Stimulated activated CD8-positive, alpha-beta memory T cell treated with anti-CD3 and anti-CD28 coated beads, Interleukin-4, amount 100 ng/mL, for 1 hour (primary cell): ENCODE measurements at regions not wholly inside any gene's neighbourhood (a gene's known extent, or its start where the extent isn't known, plus 50 kb on each side); places are given as distances from the start of the nearest gene placed in this dataset.

Experiments
- DNase-seq, 2 donors: peaks; one replicate each; pipeline ENCODE4 v3.0.0-alpha.2; 2020; ENCODE audit warnings: low read depth in 2 of 2, low spot score in 1 of 2

DNA sequence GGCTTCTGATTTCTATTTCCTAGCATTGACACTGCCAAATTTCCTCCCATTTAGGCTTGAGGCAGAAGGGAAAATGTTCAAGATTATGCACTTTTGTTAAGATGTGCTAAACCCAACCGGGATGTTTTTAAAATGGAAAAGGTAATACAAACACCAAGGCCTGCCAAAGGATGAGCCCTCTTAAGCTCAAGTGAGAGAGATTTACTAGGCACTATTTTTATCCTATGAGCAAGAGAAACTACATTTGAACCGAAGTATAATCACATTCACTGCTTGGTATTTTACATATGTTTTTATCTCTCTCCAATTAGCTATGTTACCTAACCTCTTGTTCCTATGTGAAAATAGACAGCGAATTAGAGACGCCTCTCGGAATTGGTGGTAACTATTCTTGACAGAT lies 295.8 kb downstream of the GABRB3 start:
- no peak for DNase-seq

DNA sequence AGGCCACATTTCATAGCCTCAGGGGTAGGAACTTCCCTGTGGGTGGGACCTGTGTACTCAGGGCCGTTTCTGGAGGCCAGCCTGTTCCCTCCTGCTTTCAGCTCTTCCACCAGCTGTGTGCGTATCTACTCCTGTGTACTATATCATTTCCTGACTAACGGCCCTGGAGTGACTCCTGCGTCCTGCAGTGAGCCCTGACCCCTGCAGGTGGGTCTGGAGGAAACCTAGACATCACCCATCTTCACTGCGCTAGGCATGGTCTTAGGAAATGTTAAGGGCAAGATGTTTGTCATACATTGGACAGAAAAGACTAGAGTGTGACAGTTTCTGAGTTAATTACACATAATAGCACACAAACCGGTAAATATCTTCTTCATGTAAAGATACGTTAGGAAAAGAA lies 297.3 kb downstream of the GABRB3 start:
- DNase-seq = no peak

DNA sequence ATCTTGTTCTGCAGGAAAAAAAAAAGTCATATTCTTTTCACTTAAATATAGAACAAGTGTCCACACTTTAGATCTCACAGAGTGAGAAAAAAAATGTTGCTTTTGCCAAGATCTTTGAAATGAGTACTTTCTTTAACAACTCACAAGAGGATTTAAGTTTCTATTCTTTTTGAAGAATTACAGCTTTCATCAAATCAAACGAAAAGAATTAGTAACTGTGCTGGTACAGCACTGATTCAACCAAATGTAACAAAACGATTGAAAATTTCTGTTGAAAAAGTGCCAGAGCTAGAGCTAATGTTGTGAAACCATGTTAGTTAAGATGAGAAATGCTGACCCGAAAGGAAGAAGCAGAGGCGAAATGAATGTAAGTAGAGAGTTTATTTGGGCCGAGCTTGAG lies 300.2 kb downstream of the GABRB3 start:
- no peak for DNase-seq

DNA sequence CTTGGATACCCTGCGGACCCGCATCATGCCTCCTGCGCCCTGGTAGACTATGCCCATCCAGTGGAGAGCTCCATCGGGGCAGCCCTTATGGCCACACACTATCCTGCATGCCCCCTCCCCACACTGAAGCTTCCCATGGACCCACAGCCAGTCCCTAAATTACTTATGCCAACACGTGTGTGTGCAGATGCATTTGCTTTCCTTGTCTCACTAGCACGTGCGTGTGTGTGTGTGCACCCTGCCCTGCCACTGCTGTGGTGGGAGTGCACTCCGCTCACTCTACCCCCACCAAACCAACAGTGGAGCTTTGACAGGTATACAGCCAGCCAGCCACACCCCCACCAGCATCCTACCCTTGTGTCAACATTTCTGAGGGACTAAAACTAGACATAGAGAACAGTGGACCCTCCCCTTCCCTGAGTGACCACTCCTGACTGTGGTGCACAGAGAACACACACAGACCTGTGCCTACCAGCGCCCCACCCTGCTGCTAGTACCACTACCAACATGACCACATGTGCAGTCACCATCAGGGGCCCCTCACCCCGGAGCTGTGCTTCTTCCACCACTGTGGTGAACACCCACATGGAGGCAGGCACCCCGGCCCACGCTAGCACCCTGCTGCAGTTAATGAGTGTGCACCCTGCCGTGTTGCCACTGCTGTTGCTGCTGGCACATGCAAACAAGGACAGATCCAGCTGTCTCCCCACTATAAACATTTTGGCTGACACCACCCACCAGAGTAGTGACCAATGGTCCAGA lies 310.8 kb downstream of the GABRB3 start:
- no peak for DNase-seq

DNA sequence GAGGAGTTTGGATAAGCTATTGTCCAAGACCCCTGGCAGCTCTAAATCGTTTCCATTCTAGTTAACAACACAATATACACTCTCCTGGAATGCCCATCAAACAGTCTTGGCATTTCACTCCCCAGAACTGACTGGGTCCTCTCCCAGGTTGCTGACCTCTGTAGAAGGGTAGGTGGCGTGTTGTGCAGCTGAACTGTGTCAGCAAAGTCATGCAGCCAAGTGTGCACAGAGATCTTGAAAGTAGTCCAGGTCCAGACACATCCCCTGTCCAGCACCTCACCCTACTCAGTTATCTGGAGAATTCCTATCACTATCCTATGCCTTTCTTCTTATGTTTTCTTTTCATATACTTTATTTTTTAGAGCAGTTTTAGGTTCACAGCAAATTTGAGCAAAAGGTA lies 312.7 kb downstream of the GABRB3 start:
- no peak for DNase-seq

DNA sequence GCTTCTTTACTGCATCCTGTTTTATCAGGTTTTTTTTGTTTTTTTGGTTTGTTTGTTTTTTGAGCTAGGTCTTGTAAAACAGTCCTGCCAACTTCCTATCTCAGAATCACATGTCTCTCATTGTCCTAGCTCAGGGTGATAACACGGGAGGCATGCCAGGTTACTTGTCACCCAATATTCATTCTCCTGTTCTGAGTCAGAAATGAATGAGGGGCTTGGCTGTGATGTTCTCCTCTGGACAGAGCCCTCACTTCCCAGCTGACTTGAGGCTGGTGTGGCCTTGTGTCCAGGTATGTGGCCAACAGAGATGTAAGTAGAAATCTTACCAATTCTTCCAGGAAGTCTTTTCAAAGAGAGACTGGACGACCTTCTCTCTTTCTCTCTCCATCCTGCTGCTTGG lies 317.0 kb downstream of the GABRB3 start:
- no peak for DNase-seq

DNA sequence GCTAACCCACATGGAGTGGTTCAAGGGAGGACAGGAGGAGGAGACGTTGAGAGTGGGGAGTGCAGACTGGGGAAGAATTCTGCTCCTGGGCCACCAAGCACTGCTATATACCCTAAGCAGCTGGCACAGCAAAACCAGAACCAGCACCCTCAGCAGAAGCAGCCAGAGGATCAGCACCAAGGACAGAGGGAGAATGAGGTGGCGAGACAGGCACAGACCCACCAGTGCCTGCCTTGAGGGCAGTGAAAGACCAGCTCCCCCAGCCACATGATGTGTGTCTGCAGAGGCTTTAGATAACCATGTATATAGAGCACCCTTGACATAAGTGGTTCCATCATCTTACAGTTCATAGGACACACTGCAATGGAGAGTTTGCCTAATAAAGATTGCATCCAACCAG lies 319.0 kb downstream of the GABRB3 start:
- no peak for DNase-seq

DNA sequence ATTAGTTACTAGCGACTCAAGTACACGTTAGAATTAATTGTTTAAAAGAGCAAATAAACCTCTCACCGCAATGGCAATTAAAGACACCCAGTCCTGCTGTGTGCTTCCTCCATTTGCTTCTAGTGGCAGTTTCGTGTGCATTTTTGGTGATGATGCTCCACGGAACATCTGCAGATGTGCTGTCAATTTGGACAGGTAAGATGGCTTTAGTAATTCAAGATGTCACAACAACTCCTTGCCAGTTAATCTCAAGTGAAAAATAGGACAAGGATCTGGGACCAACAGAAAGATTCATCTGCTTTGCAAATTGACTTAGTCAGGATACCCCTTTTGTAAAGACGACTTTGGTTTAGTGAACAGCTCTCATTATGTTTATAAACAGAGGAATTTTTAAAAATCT lies 320.9 kb downstream of the GABRB3 start:
- DNase-seq = no peak

DNA sequence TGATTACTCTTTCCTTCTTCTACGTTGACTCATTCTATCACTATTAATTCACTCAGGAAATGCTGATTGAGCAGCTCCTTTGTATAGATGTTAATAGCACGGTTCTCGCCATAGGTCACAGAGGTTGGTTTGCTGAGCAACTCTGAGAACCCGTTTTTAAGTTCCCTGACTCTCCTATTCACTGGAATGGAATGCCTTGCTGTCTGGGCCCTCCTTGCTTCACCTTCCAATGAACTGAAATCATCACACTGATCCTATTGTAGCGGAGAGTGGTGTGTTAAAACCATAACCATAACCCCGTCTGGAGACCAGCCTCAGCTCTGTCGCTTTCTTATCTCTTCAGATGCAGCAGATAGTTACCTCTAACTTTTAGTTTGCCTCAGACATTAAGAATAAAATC lies 323.6 kb downstream of the GABRB3 start:
- DNase-seq = no peak

DNA sequence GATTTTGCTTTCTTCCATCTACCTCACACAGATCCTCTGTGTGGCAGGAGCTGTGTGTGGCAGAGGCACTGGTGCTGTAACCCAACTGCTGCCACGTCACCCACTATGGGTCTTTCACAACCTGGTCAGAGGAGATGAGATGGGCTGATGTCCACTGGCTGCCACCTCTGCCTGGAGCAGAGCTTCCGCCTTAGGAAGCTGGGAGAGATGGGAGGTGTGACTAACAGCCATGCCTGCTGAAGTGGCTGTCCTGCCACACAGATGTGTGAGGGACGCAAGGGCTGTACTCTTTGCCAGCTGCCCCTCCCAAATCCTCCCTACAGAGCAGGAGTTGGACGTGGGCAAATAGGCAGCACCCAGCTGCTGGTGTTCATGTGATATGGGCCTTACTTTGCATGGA lies 329.5 kb downstream of the GABRB3 start:
- DNase-seq = no peak

DNA sequence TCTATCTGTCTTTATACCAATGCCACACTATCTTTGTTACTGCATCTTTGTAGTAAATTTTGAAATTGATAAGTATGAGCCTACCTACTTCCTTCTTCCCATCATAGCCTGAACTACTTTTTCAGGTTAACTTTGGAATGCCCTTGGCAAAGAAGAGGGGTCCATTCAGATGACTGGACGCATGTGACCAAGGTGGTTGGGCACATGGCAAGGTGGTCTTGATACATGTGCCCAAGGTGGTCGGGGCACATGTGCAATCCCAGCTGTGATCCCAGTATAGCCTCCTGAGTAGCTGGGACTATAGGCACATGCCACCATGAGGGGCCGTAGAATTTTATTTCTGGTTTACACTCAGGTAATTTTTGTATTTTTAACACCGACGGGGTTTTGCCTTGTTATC lies 330.2 kb downstream of the GABRB3 start:
- DNase-seq = no peak

DNA sequence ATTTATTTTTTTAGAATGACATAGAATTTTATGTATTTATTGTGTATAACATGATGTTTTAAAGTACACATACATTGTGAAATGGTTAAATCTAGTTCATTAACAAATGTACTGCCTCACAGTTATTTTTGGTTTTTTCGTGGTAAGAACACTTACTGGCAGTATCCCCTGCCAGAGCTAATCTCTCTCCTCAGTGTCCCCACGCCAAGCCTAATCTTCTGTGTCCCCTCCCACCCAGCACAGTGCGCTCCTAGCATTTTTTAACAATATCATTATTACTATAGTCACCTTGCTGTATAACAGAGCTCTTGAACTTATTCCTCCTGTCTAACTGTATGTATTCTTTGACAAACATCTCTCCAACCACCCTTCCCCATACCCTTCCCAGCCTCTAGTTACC lies 333.2 kb downstream of the GABRB3 start:
- no peak for DNase-seq

DNA sequence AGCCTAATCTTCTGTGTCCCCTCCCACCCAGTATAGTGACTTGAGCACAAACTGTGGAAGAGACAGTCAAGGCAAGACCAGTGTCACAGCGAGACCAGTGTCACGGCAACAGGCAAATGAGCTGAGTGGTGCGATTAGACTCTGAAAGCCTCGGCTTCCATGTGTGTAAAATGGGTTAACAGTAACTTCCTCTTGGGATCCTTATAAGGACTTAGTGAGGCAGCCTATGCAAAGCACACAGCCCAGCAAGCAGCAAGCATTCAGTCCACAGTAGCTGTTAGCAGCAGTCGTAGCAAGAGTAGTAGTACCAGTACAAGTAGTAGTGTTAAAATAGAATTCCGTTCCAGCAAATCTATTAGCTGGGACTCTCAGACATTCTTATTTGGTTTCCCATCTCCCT lies 334.1 kb downstream of the GABRB3 start:
- no peak for DNase-seq

DNA sequence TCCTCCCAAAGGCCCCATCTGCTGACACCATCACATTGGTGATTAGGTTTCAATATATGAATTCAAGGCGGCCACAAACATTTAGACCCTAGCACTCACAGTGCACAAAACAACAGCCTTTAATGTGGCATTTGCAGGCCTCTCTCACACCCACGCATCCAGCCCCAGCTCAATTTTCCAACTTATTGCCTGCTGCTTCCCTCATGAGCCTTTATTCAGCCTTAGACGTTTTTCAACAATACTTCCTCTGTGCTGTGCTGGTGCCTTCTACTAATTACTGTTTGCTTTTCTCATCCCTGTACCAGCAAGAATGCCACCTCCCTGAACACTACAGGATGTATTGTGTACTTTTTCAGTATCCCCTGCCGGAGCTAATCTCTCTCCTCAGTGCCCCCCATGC lies 334.6 kb downstream of the GABRB3 start:
- no peak for DNase-seq

DNA sequence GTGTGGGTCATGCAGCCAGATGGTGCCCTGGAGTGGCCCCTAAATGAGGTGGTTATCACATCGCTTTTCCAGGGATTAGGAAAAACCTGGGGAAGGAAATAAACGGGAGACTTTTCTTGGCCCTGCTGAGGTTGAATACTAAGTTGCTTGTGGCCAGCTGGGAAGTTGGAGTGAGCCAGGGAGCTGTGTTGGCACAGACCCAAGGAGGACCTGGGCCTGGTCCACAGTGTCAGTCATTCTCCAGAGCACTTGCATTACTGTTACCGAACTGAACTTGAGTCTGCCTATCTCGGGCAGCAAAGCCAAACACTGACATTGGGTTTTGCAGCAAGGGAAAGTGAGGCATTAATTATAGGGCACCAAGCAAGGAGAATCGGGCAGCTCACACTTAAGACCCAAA lies 339.0 kb downstream of the GABRB3 start:
- DNase-seq = no peak

DNA sequence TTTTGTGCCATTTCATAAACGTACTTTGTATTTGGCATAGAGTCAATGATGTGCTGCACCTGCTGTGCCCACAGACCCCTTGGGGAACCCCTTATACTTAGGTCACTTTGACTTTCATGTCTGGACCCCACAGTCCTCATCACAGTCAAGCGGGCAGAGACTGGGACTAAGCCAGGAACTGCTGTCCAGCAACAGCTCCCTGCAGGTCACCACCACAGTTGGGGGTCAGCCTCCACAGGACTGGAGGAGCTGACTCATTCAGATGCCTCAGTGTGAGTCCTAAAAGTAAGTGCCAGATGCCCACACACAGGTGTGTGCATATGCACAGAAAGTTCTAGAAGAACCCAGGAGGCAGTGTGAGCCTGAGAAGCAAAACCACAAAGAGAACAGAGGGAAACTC lies 339.8 kb downstream of the GABRB3 start:
- no peak for DNase-seq

DNA sequence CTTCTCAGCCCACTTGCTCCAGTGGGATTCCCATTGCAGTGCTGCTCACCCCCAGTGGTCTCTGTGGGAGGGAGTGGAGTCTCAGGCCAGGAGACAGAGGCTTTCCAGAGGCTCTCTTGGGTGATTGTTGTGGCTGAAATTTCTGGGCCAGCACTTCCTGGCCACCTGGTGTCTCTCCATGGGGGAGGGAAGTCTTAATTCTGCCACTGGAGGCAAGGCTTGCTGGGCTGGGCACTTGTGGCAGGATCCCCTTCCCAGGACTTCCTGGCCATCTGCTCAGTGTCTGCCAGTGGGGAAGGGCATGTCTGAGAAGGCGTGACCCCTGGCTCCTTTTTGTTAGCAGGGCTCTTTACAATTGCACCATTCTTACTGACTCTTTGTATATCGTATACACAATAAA lies 351.8 kb downstream of the GABRB3 start:
- no peak for DNase-seq

DNA sequence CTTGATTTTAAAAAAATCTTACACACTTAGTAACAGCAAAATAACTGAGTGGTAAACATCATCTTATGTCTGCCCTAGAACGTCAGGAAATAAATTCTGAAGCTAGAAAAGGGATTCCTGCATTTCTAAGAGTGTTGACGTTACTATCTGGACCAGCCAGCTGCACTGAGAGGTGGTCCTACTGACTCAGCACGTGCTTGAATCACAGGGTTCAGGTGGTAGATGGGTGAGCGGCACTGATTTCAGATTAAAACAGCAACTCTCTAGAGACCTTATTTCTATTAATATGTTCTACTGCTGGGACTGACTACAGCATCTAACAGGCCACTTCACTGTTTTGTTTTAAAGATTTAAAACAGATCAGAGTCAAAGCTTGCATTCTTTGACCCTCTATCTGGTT lies 377.2 kb downstream of the GABRB3 start:
- DNase-seq = no peak

DNA sequence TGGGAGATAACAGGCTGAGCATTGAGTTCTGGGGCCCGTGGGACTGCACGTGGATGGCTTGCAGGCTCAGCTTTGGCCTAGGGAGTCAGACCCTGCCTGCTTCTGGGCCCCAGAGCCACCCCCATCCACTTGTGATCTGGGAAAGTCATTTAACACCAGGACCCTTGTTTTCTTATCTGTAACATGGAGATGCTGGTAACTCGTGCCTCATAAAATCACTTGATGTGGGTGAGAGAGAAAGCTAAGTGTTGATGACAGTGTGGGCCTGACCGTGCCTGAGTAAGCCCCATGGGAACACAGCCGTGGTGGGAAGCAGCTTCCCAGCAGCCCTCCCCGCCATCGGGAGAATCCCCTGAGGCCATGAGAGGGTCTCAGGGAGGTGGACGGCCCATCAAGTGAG lies 378.1 kb downstream of the GABRB3 start:
- DNase-seq = no peak

DNA sequence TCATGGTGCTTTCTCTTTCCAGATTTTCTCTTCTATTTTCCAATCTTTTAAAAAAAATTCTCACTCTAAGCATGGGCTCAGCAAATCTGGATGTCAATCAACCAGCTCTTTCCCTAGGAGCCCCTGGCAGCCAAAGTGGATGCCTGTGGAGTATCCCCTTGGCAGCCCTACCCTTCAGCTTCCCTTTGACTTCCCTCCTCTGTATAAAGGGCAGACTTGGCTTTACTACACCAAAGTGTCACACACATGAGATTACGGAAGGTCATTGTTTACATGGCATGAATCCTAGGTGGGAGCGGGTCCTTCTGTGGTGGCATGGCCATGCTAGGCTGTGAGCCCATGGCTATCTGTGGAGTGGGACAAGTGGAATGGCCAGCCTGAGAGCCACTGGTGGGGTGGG lies 379.9 kb downstream of the GABRB3 start:
- DNase-seq = no peak

DNA sequence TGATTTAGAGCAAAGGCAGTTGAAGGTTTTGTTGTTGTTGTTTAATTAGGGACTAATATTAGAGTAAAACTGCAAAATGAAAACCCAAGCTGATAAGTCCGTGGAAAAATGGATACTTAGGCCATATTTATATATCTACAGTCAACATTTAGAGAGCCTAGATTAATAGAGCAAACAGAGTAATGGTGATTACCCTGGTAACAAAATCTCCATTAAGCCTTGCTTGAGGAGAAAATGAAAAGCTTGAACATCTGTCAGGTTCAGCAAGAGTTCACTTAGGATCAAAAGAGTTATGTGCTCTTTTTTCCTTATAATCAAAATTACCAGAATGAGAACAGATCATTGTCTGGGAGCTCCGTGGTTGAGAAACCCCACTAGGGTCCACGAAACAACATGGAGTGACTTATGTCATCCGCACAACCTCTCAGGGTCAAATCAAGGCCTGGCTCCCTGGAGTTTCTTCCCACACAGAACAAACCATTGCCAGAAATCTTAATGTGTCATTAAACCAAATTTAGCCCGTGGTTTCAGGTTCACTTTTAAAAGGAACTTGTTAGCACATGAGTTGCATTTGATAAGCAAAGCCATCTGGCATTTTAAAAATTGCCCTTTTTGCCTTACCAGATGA lies 381.2 kb downstream of the GABRB3 start:
- no peak for DNase-seq

DNA sequence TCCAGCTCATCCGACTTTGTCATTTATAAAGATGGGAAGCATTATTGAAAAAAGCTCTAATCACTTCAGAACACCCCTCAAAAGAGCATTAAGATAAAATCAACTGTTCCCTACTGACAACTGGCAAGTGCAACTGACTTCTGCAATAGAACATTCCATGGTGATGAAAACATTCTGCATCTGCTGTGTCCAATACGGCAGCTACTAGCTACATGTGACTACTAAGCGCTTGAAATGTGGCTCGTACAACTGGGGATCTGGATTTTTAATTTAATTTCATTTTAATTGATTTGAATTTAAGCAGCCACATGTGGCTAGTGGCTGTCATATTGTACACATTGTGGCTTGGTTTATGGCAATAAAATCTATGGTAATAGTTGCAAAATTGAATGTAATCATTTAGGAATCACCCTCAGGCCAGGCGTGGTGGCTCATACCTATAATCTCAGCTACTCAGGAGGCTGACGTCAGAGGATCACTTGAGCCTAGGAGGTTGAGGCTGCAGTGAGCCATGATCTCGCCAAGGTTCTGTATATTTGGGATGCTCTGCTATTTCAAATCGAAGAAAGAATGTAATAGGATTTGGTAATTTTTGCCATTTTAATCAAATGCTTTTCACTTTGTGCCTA lies 390.3 kb downstream of the GABRB3 start:
- no peak for DNase-seq

DNA sequence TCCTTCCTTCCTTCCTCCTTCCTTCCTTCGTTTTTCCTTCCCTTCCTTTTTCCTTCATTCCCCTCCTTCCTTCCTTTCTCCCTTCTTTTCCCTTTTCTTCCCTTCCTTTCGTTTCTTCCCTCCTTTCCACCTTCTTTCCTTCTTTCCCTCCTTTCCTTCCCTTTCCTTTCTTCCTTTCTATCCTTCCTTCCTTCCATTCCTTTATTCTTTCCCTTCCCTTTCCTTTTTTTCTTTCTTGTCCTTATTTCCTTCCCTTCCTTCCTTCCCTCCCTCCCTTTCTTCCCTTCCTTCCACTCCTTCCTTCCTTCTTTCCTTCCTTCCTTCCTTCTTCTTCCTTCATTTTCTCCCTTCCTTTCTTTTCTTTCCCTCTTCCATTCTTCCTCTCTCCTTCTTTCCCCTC lies 394.6 kb downstream of the GABRB3 start:
- no peak for DNase-seq
